ENCODE measurements at regions not wholly inside any gene's neighbourhood (a gene's known extent, or its start where the extent isn't known, plus 50 kb on each side); places are given as distances from the start of the nearest gene placed in this dataset.

GRCh38 chr1:221263831-221264767 lies 384.9 kb downstream of the HLX start:
- H3K4me3 ChIP-seq, result no peak overlapping the region

GRCh38 chr1:221264848-221265247 lies 385.6 kb downstream of the HLX start:
- no peak for DNase-seq
- H3K9me3 ChIP-seq (replicated peaks), result peaks cover 7% of the 10 kb centered on the region
- H3K27ac ChIP-seq (replicated peaks), result peak overlapping the region; percentile 59
- TF ChIP-seq CTCF (IDR thresholded peaks at IDR 0.05; ENCODE audit: borderline replicate concordance), result no peak
- intact Hi-C loops (cut with micrococcal nuclease), result loop anchor here (5.0 kb wide), 1 partner anchor 172 kb away; no protein-coding TSS in a partner anchor
- no peak overlapping the region for H3K4me3 ChIP-seq
- no peaks in the 10 kb centered on the region for H3K36me3 ChIP-seq
- peaks cover 16% of the 10 kb centered on the region for H3K4me1 ChIP-seq
- H3K27me3 ChIP-seq (ENCODE audit: low read depth), result no peaks in the 10 kb centered on the region

More at GRCh38 chr1:221263831-221264767, 384.9 kb downstream of the HLX start:
- H3K27me3 ChIP-seq (ENCODE audit: low read depth), result no peaks in the 10 kb centered on the region
- peak; percentile 61 for TF ChIP-seq CTCF (IDR thresholded peaks at IDR 0.05; ENCODE audit: borderline replicate concordance)
- H3K9me3 ChIP-seq (replicated peaks), result peaks cover 12% of the 10 kb centered on the region
- DNase-seq, result no peak
- H3K27ac ChIP-seq (replicated peaks), result peak overlapping the region; percentile 59
- intact Hi-C loops (cut with micrococcal nuclease), result loop anchor here (5.0 kb wide), 1 partner anchor 173 kb away; no protein-coding TSS in a partner anchor
- peaks cover 16% of the 10 kb centered on the region for H3K4me1 ChIP-seq
- no peaks in the 10 kb centered on the region for H3K36me3 ChIP-seq

- no peak for DNase-seq
- Histone ChIP-seq H3K4me1 (peaks cover 16% of the 10 kb centered on the region), H3K4me3 (no peak overlapping the region), H3K27me3 (ENCODE audit: low read depth) (no peaks in the 10 kb centered on the region), H3K27ac (replicated peaks) (no peak overlapping the region), H3K9me3 (replicated peaks) (no peaks in the 10 kb centered on the region), H3K36me3 (no peaks in the 10 kb centered on the region)
- no peak for TF ChIP-seq CTCF (IDR thresholded peaks at IDR 0.05; ENCODE audit: borderline replicate concordance)
- intact Hi-C loops (cut with micrococcal nuclease), result no loop called here
Observed at GRCh38 chr1:221268295-221268694, 389.1 kb downstream of the HLX start.

GRCh38 chr1:221271701-221272100 lies 392.5 kb downstream of the HLX start:
- no peak for TF ChIP-seq CTCF (IDR thresholded peaks at IDR 0.05; ENCODE audit: borderline replicate concordance)
- intact Hi-C loops (cut with micrococcal nuclease), result no loop called here
- no peaks in the 10 kb centered on the region for H3K27me3 ChIP-seq (ENCODE audit: low read depth)
- no peak overlapping the region for H3K27ac ChIP-seq (replicated peaks)
- H3K36me3 ChIP-seq, result no peaks in the 10 kb centered on the region
- H3K4me1 ChIP-seq, result no peaks in the 10 kb centered on the region
- H3K4me3 ChIP-seq, result no peak overlapping the region
- H3K9me3 ChIP-seq (replicated peaks), result no peaks in the 10 kb centered on the region
- no peak for DNase-seq

GRCh38 chr1:221272940-221273339 lies 393.7 kb downstream of the HLX start:
- peak; percentile 51 for TF ChIP-seq CTCF (IDR thresholded peaks at IDR 0.05; ENCODE audit: borderline replicate concordance)

More at GRCh38 chr1:221272940-221273339, 393.7 kb downstream of the HLX start:
- Histone ChIP-seq H3K4me3 (no peak overlapping the region), H3K27me3 (ENCODE audit: low read depth) (no peaks in the 10 kb centered on the region), H3K36me3 (no peaks in the 10 kb centered on the region), H3K27ac (replicated peaks) (no peak overlapping the region), H3K4me1 (no peaks in the 10 kb centered on the region), H3K9me3 (replicated peaks) (no peaks in the 10 kb centered on the region)
- intact Hi-C loops (cut with micrococcal nuclease), result no loop called here
- DNase-seq, result no peak
